H1 (cell line): ENCODE measurements at regions not wholly inside any gene's neighbourhood (a gene's known extent, or its start where the extent isn't known, plus 50 kb on each side); places are given as distances from the start of the nearest gene placed in this dataset.

Source experiments
- BRCA1 ChIP-seq: IDR thresholded peaks from 2 replicates; pipeline ENCODE4 v1.6.1; 2012; ENCODE audit warnings: low read depth, low read length, improper control_type of control experiment
- CREB1 ChIP-seq: IDR thresholded peaks from 2 replicates; pipeline ENCODE4 v1.6.1; 2012; ENCODE audit warnings: inconsistent platforms
- EP300 ChIP-seq, 2 experiments: IDR thresholded peaks; 1 replicate in 1 of 2; 2 replicates in 1 of 2; pipeline ENCODE4 v1.6.1; 2011 to 2012; ENCODE audit warnings: low read depth in 2 of 2, low read length in 2 of 2, mild to moderate bottlenecking in 2 of 2, borderline replicate concordance in 1 of 2, inconsistent platforms in 1 of 2, moderate library complexity in 1 of 2
- POLR2A ChIP-seq, 2 experiments: IDR thresholded peaks; 1 replicate in 1 of 2; 2 replicates in 1 of 2; pipeline ENCODE4 v1.6.1; 2011; ENCODE audit warnings: low read depth in 2 of 2, low read length in 2 of 2, mild to moderate bottlenecking in 2 of 2; ENCODE audit errors: control extremely low read depth in 1 of 2
- POLR2AphosphoS5 ChIP-seq: IDR thresholded peaks from 2 replicates; pipeline ENCODE4 v1.6.1; 2011; ENCODE audit warnings: low read depth, low read length
- RAD21 ChIP-seq, 2 experiments: IDR thresholded peaks in 1 of 2; conservative IDR thresholded peaks in 1 of 2; 2 replicates each; pipeline ENCODE4 v1.6.1; 2011; ENCODE audit warnings: low read depth in 2 of 2, low read length in 2 of 2, improper control_type of control experiment in 1 of 2, inconsistent platforms in 1 of 2, mild to moderate bottlenecking in 1 of 2, moderate library complexity in 1 of 2
- SIX5 ChIP-seq: IDR thresholded peaks from 2 replicates; pipeline ENCODE4 v1.6.1; 2011; ENCODE audit warnings: mild to moderate bottlenecking, low read depth, low read length
- TAF7 ChIP-seq: optimal IDR thresholded peaks from 2 replicates; pipeline ENCODE3; 2011; ENCODE audit warnings: low read depth, mild to moderate bottlenecking, inconsistent platforms, low read length, moderate library complexity, borderline replicate concordance
- TCF12 ChIP-seq: IDR thresholded peaks from 2 replicates; pipeline ENCODE4 v1.6.1; 2011; ENCODE audit warnings: low read depth, mild to moderate bottlenecking, low read length
- TF ChIP-seq, protein P1 (sequence below), 3 experiments: IDR thresholded peaks; 1 replicate in 2 of 3; 2 replicates in 1 of 3; pipeline versions ENCODE4 v1.5.1 to v1.6.1; 2011; ENCODE audit warnings: low read length in 3 of 3, mild to moderate bottlenecking in 3 of 3, inconsistent platforms in 2 of 3, low read depth in 1 of 3, moderate library complexity in 1 of 3; ENCODE audit not compliant: insufficient read depth in 1 of 3; ENCODE audit errors: control extremely low read depth in 1 of 3
- TF ChIP-seq, protein P2 (sequence below): IDR thresholded peaks from 2 replicates; pipeline ENCODE4 v1.6.1; 2011; ENCODE audit warnings: low read length, improper control_type of control experiment

DNA sequence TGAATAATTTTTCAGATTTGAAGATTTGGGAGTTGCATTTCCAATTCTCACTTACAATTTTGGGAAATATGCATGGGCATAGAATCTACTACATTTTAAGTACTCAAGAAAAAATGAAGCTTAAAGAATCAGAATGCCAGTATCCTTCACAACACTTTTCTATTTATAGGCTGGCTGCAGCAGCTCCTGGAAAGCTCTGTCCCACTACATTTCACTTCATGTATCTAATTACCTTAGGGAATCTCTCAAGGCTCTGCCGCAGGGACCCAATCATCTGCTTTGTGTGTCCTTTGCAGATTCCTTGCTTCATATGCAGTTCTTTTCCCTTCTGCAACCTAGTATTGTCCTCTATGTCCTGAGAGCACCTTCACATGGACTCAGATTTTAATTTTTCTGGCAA lies 102.9 kb downstream of the NUP35 start:
- TF ChIP-seq SIX5 (no peak), BRCA1 (no peak), RAD21 (IDR thresholded peaks at IDR 0.05 in 1 of 2, conservative IDR thresholded peaks at IDR 0.05 in 1 of 2; ENCODE audit: low read depth in 2 of 2, low read length in 2 of 2) (no peak), POLR2AphosphoS5 (no peak), EP300 (IDR thresholded peaks at IDR 0.05; ENCODE audit: borderline replicate concordance in 1 of 2, low read depth in 2 of 2, low read length in 2 of 2) (no peak), TAF7 (no peak), CREB1 (no peak), TCF12 (no peak), POLR2A (IDR thresholded peaks at IDR 0.05; ENCODE audit: control extremely low read depth in 1 of 2, low read depth in 2 of 2, low read length in 2 of 2) (no peak)
- TF ChIP-seq, protein P1, sequence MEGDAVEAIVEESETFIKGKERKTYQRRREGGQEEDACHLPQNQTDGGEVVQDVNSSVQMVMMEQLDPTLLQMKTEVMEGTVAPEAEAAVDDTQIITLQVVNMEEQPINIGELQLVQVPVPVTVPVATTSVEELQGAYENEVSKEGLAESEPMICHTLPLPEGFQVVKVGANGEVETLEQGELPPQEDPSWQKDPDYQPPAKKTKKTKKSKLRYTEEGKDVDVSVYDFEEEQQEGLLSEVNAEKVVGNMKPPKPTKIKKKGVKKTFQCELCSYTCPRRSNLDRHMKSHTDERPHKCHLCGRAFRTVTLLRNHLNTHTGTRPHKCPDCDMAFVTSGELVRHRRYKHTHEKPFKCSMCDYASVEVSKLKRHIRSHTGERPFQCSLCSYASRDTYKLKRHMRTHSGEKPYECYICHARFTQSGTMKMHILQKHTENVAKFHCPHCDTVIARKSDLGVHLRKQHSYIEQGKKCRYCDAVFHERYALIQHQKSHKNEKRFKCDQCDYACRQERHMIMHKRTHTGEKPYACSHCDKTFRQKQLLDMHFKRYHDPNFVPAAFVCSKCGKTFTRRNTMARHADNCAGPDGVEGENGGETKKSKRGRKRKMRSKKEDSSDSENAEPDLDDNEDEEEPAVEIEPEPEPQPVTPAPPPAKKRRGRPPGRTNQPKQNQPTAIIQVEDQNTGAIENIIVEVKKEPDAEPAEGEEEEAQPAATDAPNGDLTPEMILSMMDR (IDR thresholded peaks at IDR 0.05; ENCODE audit: control extremely low read depth in 1 of 3, insufficient read depth in 1 of 3, low read depth in 1 of 3, low read length in 3 of 3) = no peak
- TF ChIP-seq, protein P2, sequence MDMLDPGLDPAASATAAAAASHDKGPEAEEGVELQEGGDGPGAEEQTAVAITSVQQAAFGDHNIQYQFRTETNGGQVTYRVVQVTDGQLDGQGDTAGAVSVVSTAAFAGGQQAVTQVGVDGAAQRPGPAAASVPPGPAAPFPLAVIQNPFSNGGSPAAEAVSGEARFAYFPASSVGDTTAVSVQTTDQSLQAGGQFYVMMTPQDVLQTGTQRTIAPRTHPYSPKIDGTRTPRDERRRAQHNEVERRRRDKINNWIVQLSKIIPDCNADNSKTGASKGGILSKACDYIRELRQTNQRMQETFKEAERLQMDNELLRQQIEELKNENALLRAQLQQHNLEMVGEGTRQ = no peak
